ENCODE measurements at regions not wholly inside any gene's neighbourhood (a gene's known extent, or its start where the extent isn't known, plus 50 kb on each side); places are given as distances from the start of the nearest gene placed in this dataset.
"Not testable (repeated sequence)": the region's sequence is repeated elsewhere in the genome, so short reads cannot be mapped to it uniquely, and the experiment has no call there.

GRCh38 chr5:152593388-152593787 is 188.3 kb upstream of the NMUR2 start:
- H3K36me3 ChIP-seq: no peaks in the 10 kb centered on the region
- no peaks in the 10 kb centered on the region for H3K4me1 ChIP-seq
- H3K4me3 ChIP-seq: no peak overlapping the region
- H3K9me3 ChIP-seq: peaks cover 0 to 9% (median 0%) of the 10 kb centered on the region in 3 donors
- no peak for TF ChIP-seq POLR2A (IDR thresholded peaks at IDR 0.05)
- no peak for TF ChIP-seq CTCF (IDR thresholded peaks at IDR 0.05)
- no peak overlapping the region for H3K27ac ChIP-seq
- H3K27me3 ChIP-seq: no peaks in the 10 kb centered on the region
- WGBS, 2 donors (ENCODE audit: low coverage in 1 of 2): 75 to 84% methylated on average over 1 of the region's 1 CpG
- no peak for ATAC-seq

- WGBS, 2 donors (ENCODE audit: low coverage in 1 of 2): 86 to 88% methylated on average over 1 of the region's 1 CpG
- no peaks in the 10 kb centered on the region for H3K36me3 ChIP-seq
- ATAC-seq: no peak
- H3K9me3 ChIP-seq: peaks cover 0 to 5% (median 0%) of the 10 kb centered on the region in 3 donors
- no peak overlapping the region for H3K4me3 ChIP-seq
- no peaks in the 10 kb centered on the region for H3K27me3 ChIP-seq
- TF ChIP-seq EP300 (IDR thresholded peaks at IDR 0.05) (no peak), CTCF (IDR thresholded peaks at IDR 0.05) (no peak), POLR2A (IDR thresholded peaks at IDR 0.05) (no peak), POLR2AphosphoS5 (IDR thresholded peaks at IDR 0.05) (no peak)
- H3K27ac ChIP-seq: no peak overlapping the region
- no peaks in the 10 kb centered on the region for H3K4me1 ChIP-seq
Measured at GRCh38 chr5:152595405-152595804, 190.3 kb upstream of the NMUR2 start.

DNA sequence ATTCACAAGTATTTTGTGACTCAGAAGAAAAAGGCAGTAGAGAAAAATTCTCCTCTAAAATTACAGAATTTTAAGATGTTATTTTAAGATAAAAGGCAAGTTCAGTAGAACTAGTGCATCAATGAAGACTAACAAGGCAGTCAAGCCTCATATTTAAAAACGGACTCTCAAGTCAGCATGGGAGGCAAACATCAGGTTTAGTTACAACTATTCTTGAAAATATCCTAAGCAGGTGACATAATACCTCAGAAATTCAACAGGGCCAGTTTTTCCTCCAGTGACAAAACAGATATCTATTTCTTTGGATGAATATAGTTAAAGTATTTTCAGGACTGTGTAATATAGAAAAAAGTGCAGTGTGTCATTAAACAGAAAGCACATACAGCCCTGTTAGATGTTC is 194.0 kb upstream of the NMUR2 start:
- TF ChIP-seq POLR2AphosphoS5 (IDR thresholded peaks at IDR 0.05) (no peak), POLR2A (IDR thresholded peaks at IDR 0.05) (no peak), CTCF (IDR thresholded peaks at IDR 0.05) (no peak), EP300 (IDR thresholded peaks at IDR 0.05) (no peak)
- WGBS, 2 donors (ENCODE audit: low coverage in 1 of 2): 67 to 69% methylated on average over 1 of the region's 1 CpG
- Histone ChIP-seq H3K27me3 (no peaks in the 10 kb centered on the region), H3K4me3 (no peak overlapping the region), H3K4me1 (no peaks in the 10 kb centered on the region), H3K36me3 (no peaks in the 10 kb centered on the region), H3K9me3 (no peaks in the 10 kb centered on the region), H3K27ac (no peak overlapping the region)
- ATAC-seq: no peak

- no peak for TF ChIP-seq POLR2A (IDR thresholded peaks at IDR 0.05)
- no peak for TF ChIP-seq EP300 (IDR thresholded peaks at IDR 0.05)
- no peak for TF ChIP-seq CTCF (IDR thresholded peaks at IDR 0.05)
- TF ChIP-seq POLR2AphosphoS5 (IDR thresholded peaks at IDR 0.05): no peak
- H3K36me3 ChIP-seq: no peaks in the 10 kb centered on the region
- no peaks in the 10 kb centered on the region for H3K27me3 ChIP-seq
- no peaks in the 10 kb centered on the region for H3K9me3 ChIP-seq
- no peak overlapping the region for H3K27ac ChIP-seq
- no peak for ATAC-seq
- WGBS, 2 donors (ENCODE audit: low coverage in 1 of 2): 63% methylated on average over 2 of the region's 2 CpGs
- no peaks in the 10 kb centered on the region for H3K4me1 ChIP-seq
- no peak overlapping the region for H3K4me3 ChIP-seq
Measured at GRCh38 chr5:152601806-152602732, 197.0 kb upstream of the NMUR2 start.

DNA sequence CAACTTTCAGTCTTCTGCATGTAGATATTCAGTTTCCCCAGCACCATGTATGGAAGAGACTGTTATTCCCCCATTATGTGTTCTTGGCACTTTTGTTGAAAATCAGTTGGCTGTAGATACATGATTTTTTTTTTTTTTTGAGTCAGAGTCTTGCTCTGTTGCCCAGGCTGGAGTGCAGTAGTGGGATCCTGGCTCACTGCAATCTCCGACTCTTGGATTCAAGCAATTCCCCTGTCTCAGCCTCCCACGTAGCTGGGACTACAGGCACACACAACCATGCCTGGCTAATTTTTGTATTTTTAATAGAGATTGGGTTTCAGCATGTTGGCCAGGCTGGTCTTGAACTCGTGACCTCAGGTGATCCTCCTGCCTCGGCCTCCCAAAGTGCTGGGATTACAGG is 201.0 kb upstream of the NMUR2 start:
- H3K27ac ChIP-seq, H3K9me3 ChIP-seq, ATAC-seq, H3K4me1 ChIP-seq, H3K36me3 ChIP-seq, H3K27me3 ChIP-seq, H3K4me3 ChIP-seq: not testable (repeated sequence)
- WGBS, 2 donors (ENCODE audit: low coverage in 1 of 2): 64 to 100% methylated on average over 1 to 3 of the region's 4 CpGs
